Gastrocnemius medialis (tissue), 4 donors: ENCODE measurements at regions not wholly inside any gene's neighbourhood (a gene's known extent, or its start where the extent isn't known, plus 50 kb on each side); places are given as distances from the start of the nearest gene placed in this dataset.

Experiments
- ATAC-seq, 2 donors: fragments of 150-250 bp; one replicate each; pipeline ENCODE4 v1.9.1; 2016
- DNase-seq, 2 donors: peaks; one replicate each; pipeline ENCODE4 v3.0.0-alpha.2; 2019
- H3K27ac ChIP-seq, 4 donors: fragments of 200-600 bp; sonication (generic); 1 replicate in 1 of 4; 2 replicates in 3 of 4; pipeline ENCODE4 v1.5.1; 2016 to 2018; ENCODE audit warnings: mild to moderate bottlenecking in 2 of 4, moderate library complexity in 1 of 4
- H3K27me3 ChIP-seq, 3 donors: fragments of 200-600 bp; sonication (generic) in 2 of 3; 1 replicate in 1 of 3; 2 replicates in 2 of 3; pipeline versions ENCODE4 v1.5.1 to v1.6.0; 2016 to 2019; ENCODE audit warnings: mild to moderate bottlenecking in 1 of 3, moderate library complexity in 1 of 3
- H3K36me3 ChIP-seq, 2 donors: fragments of 200-600 bp; sonication (generic) in 1 of 2; one replicate each; pipeline ENCODE4 v1.5.1; 2017 to 2018
- H3K4me1 ChIP-seq, 2 donors: fragments of 200-600 bp; sonication (generic) in 1 of 2; one replicate each; pipeline ENCODE4 v1.5.1; 2016 to 2017; ENCODE audit warnings: mild to moderate bottlenecking in 2 of 2
- H3K4me3 ChIP-seq, 4 donors: fragments of 200-600 bp; sonication (generic) in 3 of 4; 1 replicate in 1 of 4; 2 replicates in 3 of 4; pipeline ENCODE4 v1.5.1; 2016 to 2019; ENCODE audit warnings: mild to moderate bottlenecking in 2 of 4
- H3K9me3 ChIP-seq, 3 donors: fragments of 200-600 bp; sonication (generic) in 2 of 3; 1 replicate in 1 of 3; 2 replicates in 2 of 3; pipeline ENCODE4 v1.5.1; 2016 to 2019
- CTCF ChIP-seq, 5 experiments: fragments of 450-650 bp in 3 of 5; fragments of 200-600 bp in 2 of 5; sonication (generic) in 2 of 5; IDR thresholded peaks in 4 of 5; conservative IDR thresholded peaks in 1 of 5; 1 replicate in 4 of 5; 2 replicates in 1 of 5; pipeline ENCODE4 v1.5.1; 2016 to 2019; ENCODE audit warnings: antibody characterized with exemption in 5 of 5, mild to moderate bottlenecking in 3 of 5, moderate library complexity in 3 of 5
- POLR2A ChIP-seq, 2 donors: fragments of 450-650 bp; IDR thresholded peaks; one replicate each; pipeline ENCODE4 v1.6.1; 2017; ENCODE audit warnings: antibody characterized with exemption in 2 of 2, mild to moderate bottlenecking in 2 of 2, moderate library complexity in 2 of 2
- in situ Hi-C, 4 donors: fragments of 200-750 bp; cut with MboI; loops; one replicate each; pipeline versions ENCODE4 v1.15.0 to v1.8.0; 2017; ENCODE audit warnings: low sequenced_read_pairs in 4 of 4
- intact Hi-C: fragments of 100-400 bp; cut with DNase I; formaldehyde crosslinking; loops from one replicate; pipeline ENCODE4 v1.15.1; 2023; ENCODE audit warnings: low total_unique reads

DNA sequence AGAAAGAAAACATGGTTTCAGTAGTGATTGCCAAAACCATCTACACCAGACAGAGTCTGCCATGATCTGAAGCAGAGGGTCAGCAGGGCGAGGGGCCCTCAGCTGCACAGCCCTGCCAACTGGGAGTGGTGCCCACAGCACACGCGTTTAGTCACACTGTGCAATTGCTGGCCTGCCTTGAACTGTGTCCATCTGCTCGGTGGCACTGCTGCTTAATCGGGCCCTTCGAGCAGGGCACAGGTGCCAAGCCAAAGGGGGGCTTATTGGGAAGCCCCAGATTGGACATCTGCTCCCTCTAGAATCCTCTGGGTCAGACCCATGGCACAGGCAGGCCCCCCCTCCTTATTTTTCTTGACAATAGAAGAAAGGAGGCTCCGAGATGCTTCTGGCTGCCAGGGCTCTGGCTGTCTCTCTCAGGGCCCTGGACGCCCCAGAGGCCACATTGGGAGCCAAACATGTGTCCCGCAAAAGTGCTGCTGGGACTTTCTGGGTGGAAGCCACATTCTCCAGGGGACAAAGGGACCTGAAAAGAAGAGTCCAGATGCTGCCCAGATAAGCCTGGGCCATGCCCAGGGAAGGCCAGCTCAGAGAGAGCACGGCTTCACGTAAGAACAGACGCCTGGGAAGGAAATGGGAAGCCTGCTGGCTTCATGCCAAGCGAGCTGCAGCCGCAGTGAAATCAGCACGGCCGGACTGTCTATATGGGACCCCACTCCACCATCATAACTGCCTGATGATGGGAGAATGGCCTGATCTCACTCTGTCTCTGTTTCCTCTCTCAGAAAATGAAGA, 349.2 kb downstream of the GADD45G start:
- in situ Hi-C loops: no loop called here
- Histone ChIP-seq H3K9me3 (no peaks in the 10 kb centered on the region), H3K36me3 (no peaks in the 10 kb centered on the region), H3K4me3 (no peak overlapping the region), H3K27ac (no peak overlapping the region), H3K4me1 (peaks cover 0 to 15% of the 10 kb centered on the region in 2 donors), H3K27me3 (no peaks in the 10 kb centered on the region)
- ATAC-seq (no peak), DNase-seq (no peak)
- TF ChIP-seq POLR2A (IDR thresholded peaks at IDR 0.05) (no peak), CTCF (IDR thresholded peaks at IDR 0.05 in 4 of 5, conservative IDR thresholded peaks at IDR 0.05 in 1 of 5) (no peak)
- intact Hi-C loops: no loop called here

GRCh38 chr9:89955144-89955543, 350.3 kb downstream of the GADD45G start:
- TF ChIP-seq POLR2A (IDR thresholded peaks at IDR 0.05): no peak
- Histone ChIP-seq H3K4me1 (peaks cover 0 to 15% of the 10 kb centered on the region in 2 donors), H3K4me3 (no peak overlapping the region), H3K27me3 (no peaks in the 10 kb centered on the region), H3K9me3 (no peaks in the 10 kb centered on the region), H3K36me3 (no peaks in the 10 kb centered on the region), H3K27ac (no peak overlapping the region)
- intact Hi-C loops (no loop called here), in situ Hi-C loops (no loop called here)
- DNase-seq: no peak
- no peak for ATAC-seq

GRCh38 chr9:89955626-89956025, 350.8 kb downstream of the GADD45G start:
- no peak overlapping the region for H3K27ac ChIP-seq
- intact Hi-C loops (no loop called here), in situ Hi-C loops (no loop called here)
- no peaks in the 10 kb centered on the region for H3K9me3 ChIP-seq
- no peak for DNase-seq
- no peak for TF ChIP-seq CTCF (IDR thresholded peaks at IDR 0.05 in 4 of 5, conservative IDR thresholded peaks at IDR 0.05 in 1 of 5)
- no peak for TF ChIP-seq POLR2A (IDR thresholded peaks at IDR 0.05)
- peaks cover 0 to 15% of the 10 kb centered on the region in 2 donors for H3K4me1 ChIP-seq
- no peak for ATAC-seq
- H3K27me3 ChIP-seq: no peaks in the 10 kb centered on the region
- H3K36me3 ChIP-seq: no peaks in the 10 kb centered on the region
- no peak overlapping the region for H3K4me3 ChIP-seq

DNA sequence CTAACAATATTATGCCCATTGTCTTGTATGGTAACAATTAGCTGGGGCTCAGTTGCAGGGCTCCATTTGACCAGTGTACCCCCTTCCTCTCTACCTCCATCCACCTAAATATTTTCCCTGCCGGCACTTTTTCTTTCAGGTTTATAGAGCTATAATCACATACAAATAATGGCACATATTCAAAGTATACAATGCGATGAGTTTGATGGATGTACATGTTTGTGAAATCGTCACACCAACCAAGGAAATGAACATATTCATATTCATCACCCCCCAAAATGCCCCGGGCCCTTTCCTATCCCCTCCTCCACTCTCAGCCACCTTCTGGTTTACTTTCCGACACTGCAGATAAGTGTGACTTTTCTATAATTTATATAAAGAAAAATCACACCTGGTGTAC, 351.5 kb downstream of the GADD45G start:
- DNase-seq: no peak
- Histone ChIP-seq H3K36me3 (no peaks in the 10 kb centered on the region), H3K4me3 (no peak overlapping the region), H3K27me3 (no peaks in the 10 kb centered on the region), H3K4me1 (peaks cover 0 to 15% of the 10 kb centered on the region in 2 donors), H3K27ac (no peak overlapping the region), H3K9me3 (no peaks in the 10 kb centered on the region)
- in situ Hi-C loops (no loop called here), intact Hi-C loops (no loop called here)
- no peak for ATAC-seq
- TF ChIP-seq POLR2A (IDR thresholded peaks at IDR 0.05): no peak
- no peak for TF ChIP-seq CTCF (IDR thresholded peaks at IDR 0.05 in 4 of 5, conservative IDR thresholded peaks at IDR 0.05 in 1 of 5)

DNA sequence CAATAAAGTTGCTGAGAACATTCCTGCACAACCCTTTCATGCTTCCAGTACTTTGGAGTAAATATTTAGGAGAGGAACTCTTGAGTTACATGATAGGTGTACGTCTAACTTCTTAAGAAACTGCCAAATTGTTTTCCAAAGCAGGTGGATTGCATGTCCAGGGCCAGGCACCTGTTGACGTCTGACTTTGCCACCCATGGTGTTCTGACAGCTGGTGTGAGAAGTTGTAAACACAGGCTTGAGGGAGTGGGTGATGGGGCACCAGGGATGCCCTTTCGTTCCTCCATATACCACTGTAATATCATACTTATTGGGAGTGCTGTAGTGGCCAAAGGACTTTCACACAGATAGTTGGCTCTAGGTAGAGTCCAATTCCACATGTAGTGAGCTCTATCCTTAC, 352.1 kb downstream of the GADD45G start:
- TF ChIP-seq POLR2A (IDR thresholded peaks at IDR 0.05) (no peak), CTCF (IDR thresholded peaks at IDR 0.05 in 4 of 5, conservative IDR thresholded peaks at IDR 0.05 in 1 of 5) (no peak)

More for the DNA sequence above, 352.1 kb downstream of the GADD45G start:
- no peak overlapping the region for H3K27ac ChIP-seq
- peak; percentile 35 to 36 for DNase-seq
- in situ Hi-C loops: no loop called here
- H3K4me1 ChIP-seq: peaks cover 0 to 15% of the 10 kb centered on the region in 2 donors
- intact Hi-C loops: no loop called here
- H3K36me3 ChIP-seq: no peaks in the 10 kb centered on the region
- H3K27me3 ChIP-seq: no peaks in the 10 kb centered on the region
- no peak overlapping the region for H3K4me3 ChIP-seq
- H3K9me3 ChIP-seq: no peaks in the 10 kb centered on the region
- peak; percentile 72 to 76 for ATAC-seq
